ENCODE measurements at regions not wholly inside any gene's neighbourhood (a gene's known extent, or its start where the extent isn't known, plus 50 kb on each side); places are given as distances from the start of the nearest gene placed in this dataset.
A peak's percentile ranks its signal among the peaks of the same experiment; 100 is the strongest.
"Not testable (repeated sequence)": the region's sequence is repeated elsewhere in the genome, so short reads cannot be mapped to it uniquely, and the experiment has no call there.

GRCh38 chr6:99219788-99220187 lies 129.7 kb downstream of the FAXC start:
- peak; percentile 87 for DNase-seq

DNA sequence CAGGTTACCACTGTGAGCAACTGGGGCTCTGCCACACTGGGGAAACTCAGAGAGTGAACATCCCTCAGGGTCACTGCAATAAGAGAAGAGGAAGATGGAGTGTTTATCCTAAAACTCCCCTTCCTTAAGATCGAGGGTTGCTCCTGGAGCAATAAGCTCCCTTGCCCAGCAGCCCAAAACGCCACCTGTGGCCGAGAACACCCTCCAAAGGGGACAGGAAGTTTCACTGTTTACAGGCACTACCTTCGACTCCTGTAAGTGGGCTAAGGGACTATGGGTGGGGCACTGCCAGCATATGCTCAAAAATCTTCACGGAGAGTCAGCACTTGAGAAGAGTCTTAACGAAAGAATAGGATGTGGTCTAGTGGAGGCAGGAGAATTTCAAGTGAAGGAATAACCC lies 132.5 kb downstream of the FAXC start:
- DNase-seq = no peak

DNA sequence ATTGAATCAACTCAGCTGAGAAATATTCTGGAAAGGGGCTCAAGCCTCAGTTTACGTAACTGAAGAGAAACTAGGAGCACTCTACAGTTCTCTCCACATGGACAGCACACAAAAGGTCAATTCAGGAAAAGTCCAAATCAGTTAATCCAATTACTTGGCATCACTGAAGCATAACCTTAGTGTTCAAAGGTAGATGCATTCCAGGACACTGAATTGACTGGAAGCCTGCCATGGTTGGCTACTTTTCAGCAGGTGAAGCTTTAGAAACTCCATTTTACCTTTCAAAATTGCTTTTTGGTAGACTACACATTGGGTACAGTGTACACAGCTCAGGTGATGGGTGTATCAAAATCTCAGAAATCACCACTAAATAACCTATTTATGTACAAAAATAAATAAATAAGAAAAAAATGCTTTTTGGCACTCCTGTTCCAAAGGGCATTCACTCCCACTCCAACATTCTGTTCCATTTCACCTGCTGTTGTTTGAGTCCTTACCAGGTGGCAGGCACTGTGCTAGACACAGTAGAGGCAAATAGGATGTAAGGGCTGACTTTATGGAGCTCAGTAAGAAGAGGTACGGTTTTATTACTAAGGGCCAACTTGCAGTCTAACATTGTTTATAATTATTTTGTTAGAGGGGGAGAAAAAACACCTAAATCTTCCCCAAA lies 153.4 kb downstream of the FAXC start:
- DNase-seq = no peak

DNA sequence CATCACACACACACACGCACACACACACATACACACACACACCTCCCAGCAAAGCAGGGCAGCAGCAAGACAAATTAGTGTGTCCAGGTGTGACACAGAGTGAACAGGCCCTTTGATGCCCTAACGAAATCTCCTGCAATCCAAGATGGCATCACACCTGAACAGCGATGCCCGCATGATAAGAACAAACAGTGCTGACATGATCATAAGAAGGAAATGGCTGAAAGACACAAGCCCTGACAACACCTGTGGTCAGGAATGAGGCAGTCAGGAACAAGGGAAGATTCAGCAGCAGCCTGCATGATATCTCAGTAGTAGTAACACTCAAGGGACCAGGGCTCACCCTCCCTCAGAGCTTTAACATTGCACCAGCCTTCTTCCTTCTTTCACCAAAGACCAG lies 156.9 kb downstream of the FAXC start:
- DNase-seq = no peak

- DNase-seq = no peak
Observed at GRCh38 chr6:99189823-99190721, 159.4 kb downstream of the FAXC start.

DNA sequence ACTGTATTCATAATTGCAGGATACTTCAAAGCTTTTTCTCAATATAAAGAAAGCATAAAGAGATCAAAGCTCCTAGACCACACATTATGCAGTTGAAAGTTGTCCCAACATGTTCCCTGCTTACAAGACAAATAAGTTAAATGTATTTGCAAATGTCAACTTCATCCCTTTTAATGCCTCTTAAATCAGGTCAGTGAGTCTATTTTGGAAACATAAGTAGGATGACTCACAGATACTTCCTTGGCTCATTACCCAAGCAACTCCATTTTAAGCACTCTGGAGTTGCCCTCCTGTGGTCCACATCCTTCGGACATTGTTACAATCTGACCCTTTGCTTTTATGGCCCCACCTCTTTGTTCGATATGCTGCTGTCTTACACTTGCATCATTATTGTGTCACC lies 162.0 kb downstream of the FAXC start:
- DNase-seq = no peak

- no peak for DNase-seq
Observed at GRCh38 chr6:99186417-99186816, 163.1 kb downstream of the FAXC start.

GRCh38 chr6:99185525-99185924 lies 163.9 kb downstream of the FAXC start:
- DNase-seq = no peak

- DNase-seq = no peak
Observed at GRCh38 chr6:99184696-99185095, 164.8 kb downstream of the FAXC start.

DNA sequence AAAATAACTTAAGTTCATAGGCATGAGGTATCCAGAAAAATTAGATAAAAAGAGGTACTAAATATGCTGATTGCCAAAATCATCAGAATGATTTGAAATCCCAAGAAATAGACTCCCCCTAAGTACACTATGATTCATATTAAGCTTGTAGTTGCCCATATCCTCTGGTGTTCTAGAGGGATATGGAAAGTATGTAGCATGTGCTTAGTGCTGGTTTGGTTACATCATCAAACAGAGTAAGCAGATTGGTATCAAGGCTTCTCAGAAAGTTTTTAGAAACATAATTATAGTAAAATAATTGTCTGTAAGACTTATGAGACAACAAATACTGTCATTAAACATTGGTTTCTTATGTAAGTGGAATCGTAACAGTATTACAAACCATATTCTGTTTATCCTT lies 166.4 kb downstream of the FAXC start:
- no peak for DNase-seq

DNA sequence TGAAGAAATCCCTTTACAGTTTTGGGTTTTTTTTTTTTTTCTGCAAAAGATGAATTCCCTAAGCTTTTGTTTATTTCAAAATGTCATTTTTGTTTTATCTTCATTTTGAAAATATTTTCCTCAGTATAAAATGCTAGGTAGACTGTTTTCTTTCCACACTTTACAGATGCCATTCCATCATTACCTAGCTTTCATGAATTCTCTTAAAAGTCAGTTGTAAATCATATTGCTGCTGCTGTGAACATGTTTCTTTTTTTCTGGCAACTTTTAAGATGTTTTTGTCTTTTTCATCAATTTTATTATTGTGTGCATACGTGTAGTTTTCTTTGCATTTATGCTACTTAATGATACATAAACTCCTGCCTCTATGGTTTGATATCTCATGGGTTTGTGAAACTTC lies 168.3 kb downstream of the FAXC start:
- no peak for DNase-seq

GRCh38 chr6:99178168-99178567 lies 171.3 kb downstream of the FAXC start:
- DNase-seq = peak; percentile 63

DNA sequence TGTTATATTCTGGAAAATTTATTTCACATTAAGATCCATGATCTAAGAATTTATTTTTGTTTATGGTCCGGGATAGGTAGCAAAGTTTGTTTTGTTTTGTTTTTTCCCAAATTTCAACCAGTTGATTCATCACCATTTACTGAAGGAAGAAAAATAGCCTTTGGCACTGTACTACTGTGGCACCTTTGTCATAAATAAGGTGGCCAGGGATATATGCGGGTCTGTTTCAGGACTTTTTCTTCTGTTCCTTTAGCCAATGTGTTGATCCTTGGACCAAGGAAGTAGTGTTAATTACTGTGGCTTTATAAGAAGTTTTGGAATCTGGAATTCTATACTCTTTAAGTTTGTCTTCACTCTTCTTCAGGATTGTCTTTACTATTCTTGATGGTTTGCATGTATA lies 171.7 kb downstream of the FAXC start:
- DNase-seq = no peak

DNA sequence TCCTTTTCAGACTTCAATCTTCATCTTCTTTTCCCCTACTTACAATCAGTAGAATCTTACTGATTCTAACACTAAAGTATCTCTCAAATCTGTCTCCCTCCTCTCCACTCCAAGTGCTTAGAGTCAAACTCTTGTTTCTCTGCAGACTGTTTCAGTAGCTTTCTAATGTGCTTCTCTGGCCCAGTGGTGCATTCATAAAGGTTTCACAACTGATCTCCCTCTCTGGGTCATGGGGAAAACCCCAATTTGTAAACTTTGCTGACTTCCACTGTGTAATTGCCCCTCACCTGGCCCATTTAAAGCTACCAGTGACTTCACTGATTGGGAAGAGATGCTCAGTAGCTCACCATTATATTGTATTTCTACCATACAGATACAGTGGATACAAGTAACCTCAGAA lies 183.6 kb downstream of the FAXC start:
- DNase-seq = no peak

GRCh38 chr6:99152347-99152643 lies 197.2 kb downstream of the FAXC start:
- DNase-seq = no peak

DNA sequence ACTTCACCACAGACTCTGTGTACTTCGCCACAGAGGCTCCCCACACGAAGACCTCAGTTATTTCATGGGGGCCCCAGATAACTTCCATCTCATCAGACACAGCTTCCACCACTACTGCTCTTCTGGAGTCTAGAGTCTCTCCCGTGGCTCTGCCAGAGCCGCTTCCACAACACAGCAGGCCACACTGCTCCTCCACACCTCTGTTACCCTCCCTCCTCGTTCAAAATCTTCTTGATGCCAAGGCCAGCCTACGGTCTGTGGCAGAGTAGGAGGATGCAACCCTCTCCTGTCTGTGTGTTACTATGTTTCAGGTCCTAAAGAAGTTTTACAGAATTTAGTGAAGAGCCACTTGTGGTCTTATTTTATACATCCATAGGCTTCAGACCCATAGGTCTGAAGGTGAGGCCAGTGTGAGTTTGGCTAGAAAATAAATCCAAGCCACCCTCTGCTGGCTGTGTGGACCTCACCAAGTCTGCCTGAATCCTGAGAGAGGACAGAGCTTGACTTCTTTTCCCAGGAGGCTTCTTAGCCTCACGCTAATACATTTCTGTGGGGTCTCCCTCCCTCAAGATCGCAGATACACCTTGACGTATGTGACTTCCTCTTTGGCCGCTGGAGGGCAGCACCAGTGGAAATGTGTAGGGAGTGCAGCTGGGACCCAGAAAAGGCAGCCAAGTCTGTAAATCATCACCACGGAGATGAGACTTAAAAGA lies 197.7 kb downstream of the FAXC start:
- peak; percentile 81 for DNase-seq

DNA sequence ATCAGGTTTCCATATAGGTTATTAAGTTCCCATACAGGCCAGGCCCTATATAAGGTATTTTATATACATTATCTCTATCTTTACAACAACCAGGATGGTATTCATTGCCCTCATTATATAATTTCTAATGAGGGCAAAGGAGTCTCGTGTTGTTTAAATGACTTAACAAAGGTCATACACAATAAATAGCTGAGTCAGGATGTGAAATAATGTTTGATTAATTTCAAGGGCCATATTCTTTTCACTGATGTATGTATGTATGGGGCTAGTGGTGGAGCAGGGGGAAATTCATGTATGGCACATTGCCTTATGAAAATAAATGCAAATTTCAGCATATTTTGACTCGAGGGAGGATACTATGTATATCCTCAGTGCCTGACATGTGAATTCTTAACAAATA lies 200.7 kb downstream of the FAXC start:
- DNase-seq = no peak

- no peak for DNase-seq
Observed at GRCh38 chr6:99148111-99148510, 200.4 kb upstream of the FBXL4 start.

DNA sequence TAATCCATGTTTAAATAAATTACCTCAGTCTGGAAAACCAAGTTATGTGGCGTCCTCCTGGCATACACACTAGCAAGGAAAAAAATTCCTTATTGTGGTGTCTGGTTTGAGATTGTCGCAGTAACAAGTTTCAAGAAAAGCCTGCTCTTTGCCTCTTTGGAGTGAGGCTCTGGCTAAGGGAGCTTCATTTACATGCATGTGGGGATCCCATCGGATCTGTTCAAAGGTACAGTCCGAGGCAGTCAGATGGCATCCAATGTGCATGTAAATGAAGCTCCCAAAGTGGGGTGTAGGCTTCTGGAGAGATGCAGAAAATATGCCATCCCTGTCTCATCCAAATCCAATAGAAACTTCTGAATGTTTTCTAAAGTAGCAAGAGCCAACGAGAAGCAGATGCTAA lies 199.5 kb upstream of the FBXL4 start:
- no peak for DNase-seq

- DNase-seq = no peak
Observed at GRCh38 chr6:99146711-99147110, 199.0 kb upstream of the FBXL4 start.

GRCh38 chr6:99145738-99146137 lies 198.0 kb upstream of the FBXL4 start:
- no peak for DNase-seq

- DNase-seq = no peak
Observed at GRCh38 chr6:99143108-99143861, 195.5 kb upstream of the FBXL4 start.

- not testable (repeated sequence) for DNase-seq
Observed at GRCh38 chr6:99141906-99142305, 194.2 kb upstream of the FBXL4 start.

Data from islet precursor cell (in vitro differentiated cells).